Esophagus squamous epithelium (tissue), 4 donors: ENCODE measurements at regions not wholly inside any gene's neighbourhood (a gene's known extent, or its start where the extent isn't known, plus 50 kb on each side); places are given as distances from the start of the nearest gene placed in this dataset.

Experiments used
- CTCF ChIP-seq, 6 experiments: fragments of 450-650 bp in 4 of 6; fragments of 200-600 bp in 2 of 6; sonication (generic) in 2 of 6; IDR thresholded peaks; one replicate each; pipeline ENCODE4 v1.5.1; 2016 to 2019; ENCODE audit warnings: antibody characterized with exemption in 6 of 6, mild to moderate bottlenecking in 4 of 6, moderate library complexity in 4 of 6
- POLR2A ChIP-seq, 4 donors: fragments of 450-650 bp; IDR thresholded peaks; one replicate each; pipeline ENCODE4 v1.6.1; 2017; ENCODE audit warnings: antibody characterized with exemption in 4 of 4, mild to moderate bottlenecking in 4 of 4, moderate library complexity in 3 of 4

- TF ChIP-seq CTCF (IDR thresholded peaks at IDR 0.05) (no peak), POLR2A (IDR thresholded peaks at IDR 0.05) (no peak)
Measured at GRCh38 chr10:4676566-4676965, 149.4 kb upstream of the AKR1E2 start.
